Natural killer cell (primary cell): ENCODE measurements at regions not wholly inside any gene's neighbourhood (a gene's known extent, or its start where the extent isn't known, plus 50 kb on each side); places are given as distances from the start of the nearest gene placed in this dataset.

Experiments used
- ATAC-seq, 3 donors: fragments of 150-1000 bp in 2 of 3; fragments of 200-7000 bp in 1 of 3; cut with Tn5 transposase; 1 replicate in 1 of 3; 2 replicates in 2 of 3; pipeline ENCODE4 v1.10.0; 2021; ENCODE audit warnings: mild to moderate bottlenecking in 2 of 3, moderate library complexity in 2 of 3
- DNase-seq, 2 donors: peaks; one replicate each; pipeline versions ENCODE4 v3.0.0 to v3.0.0-alpha.2; 2013 to 2021; ENCODE audit warnings: mixed read lengths in 1 of 2
- H3K27ac ChIP-seq: one replicate; pipeline ENCODE4 v1.5.1; 2013; ENCODE audit warnings: mild to moderate bottlenecking, low read length
- H3K27me3 ChIP-seq: one replicate; pipeline ENCODE4 v1.6.1; 2013; ENCODE audit warnings: low read length; ENCODE audit not compliant: control insufficient read depth, insufficient read depth
- H3K36me3 ChIP-seq: one replicate; pipeline ENCODE4 v1.6.1; 2013; ENCODE audit warnings: low read length; ENCODE audit not compliant: control insufficient read depth, insufficient read depth
- H3K4me1 ChIP-seq: one replicate; pipeline ENCODE4 v1.6.1; 2013; ENCODE audit warnings: low read length; ENCODE audit not compliant: control insufficient read depth, insufficient read depth
- H3K4me3 ChIP-seq: one replicate; pipeline ENCODE4 v1.5.1; 2013; ENCODE audit warnings: low read length
- H3K9me3 ChIP-seq: one replicate; pipeline ENCODE4 v1.6.1; 2013; ENCODE audit warnings: low read length; ENCODE audit not compliant: control insufficient read depth, insufficient read depth
- H3K27ac Mint-ChIP-seq, 2 donors: one replicate each; pipeline ENCODE4 v1.8.0; 2022; ENCODE audit warnings: mild to moderate bottlenecking in 2 of 2, mixed read lengths in 2 of 2, moderate library complexity in 1 of 2
- H3K27me3 Mint-ChIP-seq, 2 donors: one replicate each; pipeline ENCODE4 v1.8.0; 2022; ENCODE audit warnings: low read depth in 2 of 2, mixed read lengths in 2 of 2
- H3K36me3 Mint-ChIP-seq: one replicate; pipeline ENCODE4 v1.8.0; 2022; ENCODE audit warnings: mixed read lengths
- H3K4me1 Mint-ChIP-seq, 2 donors: one replicate each; pipeline ENCODE4 v1.8.0; 2022; ENCODE audit warnings: mixed read lengths in 2 of 2
- H3K4me3 Mint-ChIP-seq: one replicate; pipeline ENCODE4 v1.8.0; 2022; ENCODE audit warnings: mild to moderate bottlenecking, moderate library complexity, mixed read lengths
- H3K9me3 Mint-ChIP-seq, 2 donors: one replicate each; pipeline ENCODE4 v1.8.0; 2022; ENCODE audit warnings: mixed read lengths in 2 of 2
- WGBS: methylation state at CpG from one replicate; pipeline ENCODE4 v1.1.7; 2013; ENCODE audit warnings: missing lambda C conversion rate; ENCODE audit not compliant: insufficient coverage; 5-methylcytosine and 5-hydroxymethylcytosine counted together
- intact Hi-C: fragments of 100-400 bp; cut with micrococcal nuclease; formaldehyde crosslinking; loops from one replicate; pipeline ENCODE4 v1.14.2; 2022
- TF ChIP-seq, protein P1 (sequence below): fragments of 200-600 bp; IDR thresholded peaks from one replicate; pipeline ENCODE4 v1.8.0; 2022; ENCODE audit warnings: antibody characterized with exemption

DNA sequence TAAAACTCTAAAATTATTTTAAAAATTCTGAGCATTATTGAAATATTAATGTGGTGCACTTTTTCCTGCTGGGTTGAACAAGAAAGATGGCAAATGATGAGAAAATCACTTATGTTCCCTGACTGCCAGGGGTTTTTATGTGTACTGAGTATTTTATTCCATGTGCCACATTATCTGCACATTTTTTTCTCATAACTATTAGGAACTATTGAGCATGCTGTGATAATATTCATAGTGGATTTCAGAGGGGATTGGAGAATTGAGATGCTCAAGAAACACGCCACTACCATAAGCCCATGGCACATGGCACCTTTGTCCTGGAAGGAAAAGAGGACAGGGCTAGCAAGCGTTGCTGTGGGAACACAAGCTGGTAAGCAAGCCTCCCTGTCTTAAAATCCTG lies 478.5 kb upstream of the GYPC start:
- no peak for DNase-seq
- H3K9me3 ChIP-seq: no peaks in the 10 kb centered on the region
- H3K27me3 ChIP-seq: no peaks in the 10 kb centered on the region
- ATAC-seq: no peak
- H3K4me1 ChIP-seq: no peaks in the 10 kb centered on the region
- TF ChIP-seq, protein P1, sequence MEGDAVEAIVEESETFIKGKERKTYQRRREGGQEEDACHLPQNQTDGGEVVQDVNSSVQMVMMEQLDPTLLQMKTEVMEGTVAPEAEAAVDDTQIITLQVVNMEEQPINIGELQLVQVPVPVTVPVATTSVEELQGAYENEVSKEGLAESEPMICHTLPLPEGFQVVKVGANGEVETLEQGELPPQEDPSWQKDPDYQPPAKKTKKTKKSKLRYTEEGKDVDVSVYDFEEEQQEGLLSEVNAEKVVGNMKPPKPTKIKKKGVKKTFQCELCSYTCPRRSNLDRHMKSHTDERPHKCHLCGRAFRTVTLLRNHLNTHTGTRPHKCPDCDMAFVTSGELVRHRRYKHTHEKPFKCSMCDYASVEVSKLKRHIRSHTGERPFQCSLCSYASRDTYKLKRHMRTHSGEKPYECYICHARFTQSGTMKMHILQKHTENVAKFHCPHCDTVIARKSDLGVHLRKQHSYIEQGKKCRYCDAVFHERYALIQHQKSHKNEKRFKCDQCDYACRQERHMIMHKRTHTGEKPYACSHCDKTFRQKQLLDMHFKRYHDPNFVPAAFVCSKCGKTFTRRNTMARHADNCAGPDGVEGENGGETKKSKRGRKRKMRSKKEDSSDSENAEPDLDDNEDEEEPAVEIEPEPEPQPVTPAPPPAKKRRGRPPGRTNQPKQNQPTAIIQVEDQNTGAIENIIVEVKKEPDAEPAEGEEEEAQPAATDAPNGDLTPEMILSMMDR: no peak
- intact Hi-C loops: no loop called here
- Mint-ChIP-seq H3K4me3 (no peak overlapping the region), H3K27ac (no peak overlapping the region), H3K9me3 (no peaks in the 10 kb centered on the region), H3K27me3 (no peaks in the 10 kb centered on the region), H3K4me1 (no peaks in the 10 kb centered on the region), H3K36me3 (no peaks in the 10 kb centered on the region)
- no peak overlapping the region for H3K27ac ChIP-seq
- no peaks in the 10 kb centered on the region for H3K36me3 ChIP-seq
- WGBS: 80% methylated on average over 1 of the region's 2 CpGs
- H3K4me3 ChIP-seq: no peak overlapping the region

DNA sequence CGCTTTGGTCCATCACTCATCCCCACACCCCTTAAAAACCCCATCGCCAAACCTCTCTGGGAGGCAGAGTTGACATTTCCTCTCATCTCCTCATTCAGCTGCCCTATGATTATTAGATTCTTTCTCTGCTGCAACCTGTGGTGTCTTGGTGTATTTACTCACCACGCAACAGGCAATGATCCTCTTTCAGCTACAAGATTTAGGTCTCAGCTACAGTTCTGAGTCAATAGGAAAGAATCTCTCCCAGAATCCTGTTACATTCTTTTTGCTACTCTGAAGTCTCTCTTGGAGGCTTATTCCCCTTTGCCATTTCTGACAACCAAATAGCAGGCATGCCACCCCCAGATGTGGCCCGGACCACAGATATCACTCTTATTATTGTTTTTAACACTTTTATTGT lies 468.3 kb upstream of the GYPC start:
- H3K4me3 Mint-ChIP-seq: no peak overlapping the region

DNA sequence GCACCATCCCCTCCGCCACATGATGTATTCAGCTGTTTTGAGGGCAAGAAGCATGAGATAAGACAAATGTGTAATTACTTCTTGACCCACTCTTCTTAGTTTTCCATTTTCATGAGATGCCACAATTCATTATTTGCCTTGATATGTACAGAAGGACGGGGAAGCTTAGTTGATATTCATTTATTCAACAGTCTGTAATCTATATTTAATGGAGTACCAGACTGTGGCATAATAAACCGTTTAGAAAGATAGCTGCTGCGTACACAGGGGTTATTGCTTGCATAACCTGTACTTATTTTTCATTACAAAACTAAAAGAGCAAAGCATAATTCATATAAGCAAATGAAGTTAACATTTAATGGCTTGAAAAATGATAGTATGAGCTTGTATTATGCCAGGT lies 466.4 kb upstream of the GYPC start:
- 100% methylated on average over 1 of the region's 4 CpGs for WGBS
- TF ChIP-seq, protein P1: no peak
- no peaks in the 10 kb centered on the region for H3K27me3 ChIP-seq
- Mint-ChIP-seq H3K27me3 (no peaks in the 10 kb centered on the region), H3K27ac (no peak overlapping the region), H3K4me1 (no peaks in the 10 kb centered on the region), H3K36me3 (no peaks in the 10 kb centered on the region), H3K4me3 (no peak overlapping the region), H3K9me3 (peaks cover 5 to 6% of the 10 kb centered on the region in 2 donors)
- H3K27ac ChIP-seq: no peak overlapping the region
- DNase-seq (no peak), ATAC-seq (no peak)
- intact Hi-C loops: no loop called here
- H3K36me3 ChIP-seq: no peaks in the 10 kb centered on the region
- no peaks in the 10 kb centered on the region for H3K4me1 ChIP-seq
- H3K4me3 ChIP-seq: no peak overlapping the region
- peaks cover 5% of the 10 kb centered on the region for H3K9me3 ChIP-seq

More for the DNA sequence above, 468.3 kb upstream of the GYPC start:
- no peak overlapping the region for H3K27ac ChIP-seq
- Mint-ChIP-seq H3K27ac (no peak overlapping the region), H3K4me1 (no peaks in the 10 kb centered on the region), H3K27me3 (no peaks in the 10 kb centered on the region), H3K36me3 (no peaks in the 10 kb centered on the region), H3K9me3 (peaks cover 5 to 8% of the 10 kb centered on the region in 2 donors)
- H3K27me3 ChIP-seq: no peaks in the 10 kb centered on the region
- intact Hi-C loops: no loop called here
- no peaks in the 10 kb centered on the region for H3K4me1 ChIP-seq
- TF ChIP-seq, protein P1: no peak
- no peak for DNase-seq
- no peak for ATAC-seq
- 83% methylated on average over 3 of the region's 4 CpGs for WGBS
- no peaks in the 10 kb centered on the region for H3K36me3 ChIP-seq
- H3K4me3 ChIP-seq: no peak overlapping the region
- H3K9me3 ChIP-seq: peaks cover 5% of the 10 kb centered on the region

DNA sequence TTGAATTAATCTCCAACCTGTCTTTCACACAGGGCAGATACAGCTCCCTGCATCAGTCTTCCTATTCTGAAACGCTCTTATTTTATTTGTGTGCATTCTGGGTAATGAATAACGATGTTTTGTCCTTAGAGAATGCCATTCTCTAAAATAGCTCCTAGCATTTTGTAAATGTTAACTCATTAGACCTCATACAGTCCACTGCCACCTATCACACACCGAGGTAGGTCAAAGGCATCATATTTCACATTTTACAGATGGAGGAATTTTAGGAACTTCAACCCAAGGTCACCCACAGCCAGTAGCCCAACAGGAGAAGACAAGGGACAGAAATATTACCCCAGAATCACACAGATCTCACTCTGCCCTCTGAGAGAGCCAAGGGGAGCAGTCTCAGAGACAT lies 455.4 kb upstream of the GYPC start:
- WGBS: 71% methylated on average over 1 of the region's 3 CpGs
- H3K27me3 ChIP-seq: no peaks in the 10 kb centered on the region
- no peaks in the 10 kb centered on the region for H3K9me3 ChIP-seq
- no peak overlapping the region for H3K4me3 Mint-ChIP-seq
- intact Hi-C loops: no loop called here
- no peaks in the 10 kb centered on the region for H3K27me3 Mint-ChIP-seq
- no peak overlapping the region for H3K27ac Mint-ChIP-seq
- peaks cover 10 to 13% of the 10 kb centered on the region in 2 donors for H3K9me3 Mint-ChIP-seq
- ATAC-seq (no peak), DNase-seq (no peak)
- TF ChIP-seq, protein P1: no peak
- no peaks in the 10 kb centered on the region for H3K4me1 Mint-ChIP-seq
- H3K4me1 ChIP-seq: no peaks in the 10 kb centered on the region
- H3K27ac ChIP-seq: no peak overlapping the region
- no peak overlapping the region for H3K4me3 ChIP-seq
- no peaks in the 10 kb centered on the region for H3K36me3 ChIP-seq
- no peaks in the 10 kb centered on the region for H3K36me3 Mint-ChIP-seq
